ENCODE measurements at regions not wholly inside any gene's neighbourhood (a gene's known extent, or its start where the extent isn't known, plus 50 kb on each side); places are given as distances from the start of the nearest gene placed in this dataset.

GRCh38 chr4:149931431-149931830, 115.8 kb upstream of the IQCM start:
- no peak overlapping the region for H3K4me3 ChIP-seq (ENCODE audit: low read depth in 1 of 2, low read length in 2 of 2)
- no peaks in the 10 kb centered on the region for H3K36me3 ChIP-seq (ENCODE audit: control insufficient read depth in 1 of 2, insufficient read depth in 2 of 2, low read length in 2 of 2)
- no peak overlapping the region for H3K27ac ChIP-seq (ENCODE audit: low read length)
- H3K9me3 ChIP-seq (ENCODE audit: control insufficient read depth in 1 of 2, low read length in 2 of 2), result no peaks in the 10 kb centered on the region
- H3K27me3 ChIP-seq (ENCODE audit: low read depth, low read length), result no peaks in the 10 kb centered on the region
- H3K4me1 ChIP-seq (ENCODE audit: control insufficient read depth in 1 of 2, insufficient read depth in 2 of 2, low read length in 2 of 2), result no peaks in the 10 kb centered on the region

GRCh38 chr4:149932188-149932587, 116.5 kb upstream of the IQCM start:
- Histone ChIP-seq H3K27ac (ENCODE audit: low read length) (no peak overlapping the region), H3K9me3 (ENCODE audit: control insufficient read depth in 1 of 2, low read length in 2 of 2) (no peaks in the 10 kb centered on the region), H3K27me3 (ENCODE audit: low read depth, low read length) (no peaks in the 10 kb centered on the region), H3K4me3 (ENCODE audit: low read depth in 1 of 2, low read length in 2 of 2) (no peak overlapping the region), H3K36me3 (ENCODE audit: control insufficient read depth in 1 of 2, insufficient read depth in 2 of 2, low read length in 2 of 2) (no peaks in the 10 kb centered on the region), H3K4me1 (ENCODE audit: control insufficient read depth in 1 of 2, insufficient read depth in 2 of 2, low read length in 2 of 2) (no peaks in the 10 kb centered on the region)

GRCh38 chr4:149933120-149933519, 117.5 kb upstream of the IQCM start:
- no peak overlapping the region for H3K27ac ChIP-seq (ENCODE audit: low read length)

GRCh38 chr4:149933883-149934282, 118.2 kb upstream of the IQCM start:
- Histone ChIP-seq H3K4me3 (ENCODE audit: low read depth in 1 of 2, low read length in 2 of 2) (no peak overlapping the region), H3K9me3 (ENCODE audit: control insufficient read depth in 1 of 2, low read length in 2 of 2) (no peaks in the 10 kb centered on the region), H3K36me3 (ENCODE audit: control insufficient read depth in 1 of 2, insufficient read depth in 2 of 2, low read length in 2 of 2) (no peaks in the 10 kb centered on the region), H3K27me3 (ENCODE audit: low read depth, low read length) (no peaks in the 10 kb centered on the region), H3K4me1 (ENCODE audit: control insufficient read depth in 1 of 2, insufficient read depth in 2 of 2, low read length in 2 of 2) (no peaks in the 10 kb centered on the region), H3K27ac (ENCODE audit: low read length) (no peak overlapping the region)

More at GRCh38 chr4:149933120-149933519, 117.5 kb upstream of the IQCM start:
- Histone ChIP-seq H3K36me3 (ENCODE audit: control insufficient read depth in 1 of 2, insufficient read depth in 2 of 2, low read length in 2 of 2) (no peaks in the 10 kb centered on the region), H3K4me1 (ENCODE audit: control insufficient read depth in 1 of 2, insufficient read depth in 2 of 2, low read length in 2 of 2) (no peaks in the 10 kb centered on the region), H3K9me3 (ENCODE audit: control insufficient read depth in 1 of 2, low read length in 2 of 2) (no peaks in the 10 kb centered on the region), H3K4me3 (ENCODE audit: low read depth in 1 of 2, low read length in 2 of 2) (no peak overlapping the region), H3K27me3 (ENCODE audit: low read depth, low read length) (no peaks in the 10 kb centered on the region)

GRCh38 chr4:149949381-149949780, 128.9 kb upstream of the DCLK2 start:
- Histone ChIP-seq H3K4me1 (ENCODE audit: control insufficient read depth in 1 of 2, insufficient read depth in 2 of 2, low read length in 2 of 2) (no peaks in the 10 kb centered on the region), H3K27ac (ENCODE audit: low read length) (no peak overlapping the region), H3K36me3 (ENCODE audit: control insufficient read depth in 1 of 2, insufficient read depth in 2 of 2, low read length in 2 of 2) (no peaks in the 10 kb centered on the region), H3K9me3 (ENCODE audit: control insufficient read depth in 1 of 2, low read length in 2 of 2) (no peaks in the 10 kb centered on the region), H3K4me3 (ENCODE audit: low read depth in 1 of 2, low read length in 2 of 2) (no peak overlapping the region), H3K27me3 (ENCODE audit: low read depth, low read length) (no peaks in the 10 kb centered on the region)

- Histone ChIP-seq H3K4me3 (ENCODE audit: low read depth in 1 of 2, low read length in 2 of 2) (no peak overlapping the region), H3K27ac (ENCODE audit: low read length) (no peak overlapping the region), H3K9me3 (ENCODE audit: control insufficient read depth in 1 of 2, low read length in 2 of 2) (no peaks in the 10 kb centered on the region), H3K4me1 (ENCODE audit: control insufficient read depth in 1 of 2, insufficient read depth in 2 of 2, low read length in 2 of 2) (no peaks in the 10 kb centered on the region), H3K36me3 (ENCODE audit: control insufficient read depth in 1 of 2, insufficient read depth in 2 of 2, low read length in 2 of 2) (no peaks in the 10 kb centered on the region), H3K27me3 (ENCODE audit: low read depth, low read length) (no peaks in the 10 kb centered on the region)
These were observed 126.9 kb upstream of the DCLK2 start for GRCh38 chr4:149951152-149951900.

- Histone ChIP-seq H3K36me3 (ENCODE audit: control insufficient read depth in 1 of 2, insufficient read depth in 2 of 2, low read length in 2 of 2) (no peaks in the 10 kb centered on the region), H3K4me1 (ENCODE audit: control insufficient read depth in 1 of 2, insufficient read depth in 2 of 2, low read length in 2 of 2) (no peaks in the 10 kb centered on the region), H3K9me3 (ENCODE audit: control insufficient read depth in 1 of 2, low read length in 2 of 2) (no peaks in the 10 kb centered on the region), H3K4me3 (ENCODE audit: low read depth in 1 of 2, low read length in 2 of 2) (no peak overlapping the region), H3K27ac (ENCODE audit: low read length) (no peak overlapping the region), H3K27me3 (ENCODE audit: low read depth, low read length) (no peaks in the 10 kb centered on the region)
These were observed 126.1 kb upstream of the DCLK2 start for GRCh38 chr4:149952101-149952500.

GRCh38 chr4:149952716-149953115, 125.5 kb upstream of the DCLK2 start:
- Histone ChIP-seq H3K4me3 (ENCODE audit: low read depth in 1 of 2, low read length in 2 of 2) (no peak overlapping the region), H3K36me3 (ENCODE audit: control insufficient read depth in 1 of 2, insufficient read depth in 2 of 2, low read length in 2 of 2) (no peaks in the 10 kb centered on the region), H3K4me1 (ENCODE audit: control insufficient read depth in 1 of 2, insufficient read depth in 2 of 2, low read length in 2 of 2) (no peaks in the 10 kb centered on the region), H3K9me3 (ENCODE audit: control insufficient read depth in 1 of 2, low read length in 2 of 2) (no peaks in the 10 kb centered on the region), H3K27ac (ENCODE audit: low read length) (no peak overlapping the region), H3K27me3 (ENCODE audit: low read depth, low read length) (no peaks in the 10 kb centered on the region)

- Histone ChIP-seq H3K4me3 (ENCODE audit: low read depth in 1 of 2, low read length in 2 of 2) (no peak overlapping the region), H3K9me3 (ENCODE audit: control insufficient read depth in 1 of 2, low read length in 2 of 2) (no peaks in the 10 kb centered on the region), H3K4me1 (ENCODE audit: control insufficient read depth in 1 of 2, insufficient read depth in 2 of 2, low read length in 2 of 2) (no peaks in the 10 kb centered on the region), H3K36me3 (ENCODE audit: control insufficient read depth in 1 of 2, insufficient read depth in 2 of 2, low read length in 2 of 2) (no peaks in the 10 kb centered on the region), H3K27me3 (ENCODE audit: low read depth, low read length) (no peaks in the 10 kb centered on the region), H3K27ac (ENCODE audit: low read length) (no peak overlapping the region)
These were observed 122.4 kb upstream of the DCLK2 start for GRCh38 chr4:149955780-149956390.

GRCh38 chr4:149956678-149957077, 121.6 kb upstream of the DCLK2 start:
- Histone ChIP-seq H3K4me3 (ENCODE audit: low read depth in 1 of 2, low read length in 2 of 2) (no peak overlapping the region), H3K9me3 (ENCODE audit: control insufficient read depth in 1 of 2, low read length in 2 of 2) (no peaks in the 10 kb centered on the region), H3K27me3 (ENCODE audit: low read depth, low read length) (no peaks in the 10 kb centered on the region), H3K27ac (ENCODE audit: low read length) (no peak overlapping the region), H3K4me1 (ENCODE audit: control insufficient read depth in 1 of 2, insufficient read depth in 2 of 2, low read length in 2 of 2) (no peaks in the 10 kb centered on the region), H3K36me3 (ENCODE audit: control insufficient read depth in 1 of 2, insufficient read depth in 2 of 2, low read length in 2 of 2) (no peaks in the 10 kb centered on the region)

- Histone ChIP-seq H3K4me3 (ENCODE audit: low read depth in 1 of 2, low read length in 2 of 2) (no peak overlapping the region), H3K4me1 (ENCODE audit: control insufficient read depth in 1 of 2, insufficient read depth in 2 of 2, low read length in 2 of 2) (no peaks in the 10 kb centered on the region), H3K27me3 (ENCODE audit: low read depth, low read length) (no peaks in the 10 kb centered on the region), H3K27ac (ENCODE audit: low read length) (no peak overlapping the region), H3K9me3 (ENCODE audit: control insufficient read depth in 1 of 2, low read length in 2 of 2) (no peaks in the 10 kb centered on the region), H3K36me3 (ENCODE audit: control insufficient read depth in 1 of 2, insufficient read depth in 2 of 2, low read length in 2 of 2) (no peaks in the 10 kb centered on the region)
These were observed 116.2 kb upstream of the DCLK2 start for GRCh38 chr4:149961876-149962597.
